T-helper 17 cell (primary cell): ENCODE measurements at regions not wholly inside any gene's neighbourhood (a gene's known extent, or its start where the extent isn't known, plus 50 kb on each side); places are given as distances from the start of the nearest gene placed in this dataset.
A peak's percentile ranks its signal among the peaks of the same experiment; 100 is the strongest.

Source experiments
- ATAC-seq: fragments of 150-1000 bp; cut with Tn5 transposase; 2 replicates; pipeline ENCODE4 v1.10.0; 2021; ENCODE audit warnings: mild to moderate bottlenecking, moderate library complexity
- DNase-seq, 3 donors: peaks; one replicate each; pipeline versions ENCODE4 v3.0.0 to v3.0.0-alpha.2; 2020 to 2021
- H3K9me3 ChIP-seq: one replicate; pipeline ENCODE4 v1.7.0; 2013; ENCODE audit warnings: low read length, mild to moderate bottlenecking; ENCODE audit not compliant: control insufficient read depth, poor library complexity, severe bottlenecking
- H3K27ac Mint-ChIP-seq: one replicate; pipeline ENCODE4 v1.8.0; 2022; ENCODE audit warnings: mild to moderate bottlenecking, moderate library complexity, mixed read lengths
- H3K27me3 Mint-ChIP-seq: one replicate; pipeline ENCODE4 v1.8.0; 2022; ENCODE audit warnings: mixed read lengths
- H3K36me3 Mint-ChIP-seq: one replicate; pipeline ENCODE4 v1.8.0; 2022; ENCODE audit warnings: low read depth, mixed read lengths
- H3K4me1 Mint-ChIP-seq: one replicate; pipeline ENCODE4 v1.8.0; 2022; ENCODE audit warnings: mild to moderate bottlenecking, mixed read lengths
- H3K4me3 Mint-ChIP-seq: one replicate; pipeline ENCODE4 v1.8.0; 2022; ENCODE audit warnings: mild to moderate bottlenecking, moderate library complexity, mixed read lengths

- DNase-seq (no peak), ATAC-seq (no peak)
- no peak overlapping the region for H3K4me3 Mint-ChIP-seq
- H3K9me3 ChIP-seq = no peaks in the 10 kb centered on the region
- H3K4me1 Mint-ChIP-seq = peaks cover 11% of the 10 kb centered on the region
- H3K36me3 Mint-ChIP-seq = no peaks in the 10 kb centered on the region
- H3K27ac Mint-ChIP-seq = no peak overlapping the region
- no peaks in the 10 kb centered on the region for H3K27me3 Mint-ChIP-seq
These were observed 81.9 kb upstream of the SPON1 start for GRCh38 chr11:13880634-13881033.

GRCh38 chr11:13881226-13881905, 81.2 kb upstream of the SPON1 start:
- DNase-seq (no peak), ATAC-seq (no peak)
- no peaks in the 10 kb centered on the region for H3K36me3 Mint-ChIP-seq
- peaks cover 11% of the 10 kb centered on the region for H3K4me1 Mint-ChIP-seq
- H3K27ac Mint-ChIP-seq = no peak overlapping the region
- H3K4me3 Mint-ChIP-seq = no peak overlapping the region
- no peaks in the 10 kb centered on the region for H3K9me3 ChIP-seq
- no peaks in the 10 kb centered on the region for H3K27me3 Mint-ChIP-seq

- H3K36me3 Mint-ChIP-seq = no peaks in the 10 kb centered on the region
- H3K4me3 Mint-ChIP-seq = no peak overlapping the region
- no peaks in the 10 kb centered on the region for H3K27me3 Mint-ChIP-seq
- no peak for ATAC-seq
- H3K27ac Mint-ChIP-seq = no peak overlapping the region
- no peak for DNase-seq
- H3K4me1 Mint-ChIP-seq = peaks cover 9% of the 10 kb centered on the region
- no peaks in the 10 kb centered on the region for H3K9me3 ChIP-seq
These were observed 79.5 kb upstream of the SPON1 start for GRCh38 chr11:13883042-13883441.

DNA sequence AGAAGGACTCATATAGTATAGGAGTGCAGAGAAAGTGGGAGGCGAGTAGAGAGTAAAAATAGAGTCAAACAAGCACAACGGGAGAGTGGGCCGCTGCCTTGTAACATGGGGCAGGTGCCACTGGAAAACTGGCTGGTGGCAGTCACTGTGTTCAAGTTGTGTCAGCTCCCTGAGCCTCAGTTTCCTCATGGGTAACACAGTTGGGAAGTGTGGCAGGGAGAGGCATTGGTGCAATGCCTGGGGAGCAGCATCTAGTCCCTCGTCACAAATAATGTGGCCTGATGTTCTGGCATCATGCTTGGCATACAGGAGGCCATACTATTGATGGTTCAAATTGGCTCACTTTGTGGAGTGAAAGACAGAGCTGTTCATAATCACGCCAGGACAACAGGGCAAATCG, 78.9 kb upstream of the SPON1 start:
- no peaks in the 10 kb centered on the region for H3K36me3 Mint-ChIP-seq
- H3K9me3 ChIP-seq = no peaks in the 10 kb centered on the region
- no peak for DNase-seq
- ATAC-seq = no peak
- no peak overlapping the region for H3K27ac Mint-ChIP-seq
- peaks cover 9% of the 10 kb centered on the region for H3K4me1 Mint-ChIP-seq
- no peaks in the 10 kb centered on the region for H3K27me3 Mint-ChIP-seq
- H3K4me3 Mint-ChIP-seq = no peak overlapping the region

DNA sequence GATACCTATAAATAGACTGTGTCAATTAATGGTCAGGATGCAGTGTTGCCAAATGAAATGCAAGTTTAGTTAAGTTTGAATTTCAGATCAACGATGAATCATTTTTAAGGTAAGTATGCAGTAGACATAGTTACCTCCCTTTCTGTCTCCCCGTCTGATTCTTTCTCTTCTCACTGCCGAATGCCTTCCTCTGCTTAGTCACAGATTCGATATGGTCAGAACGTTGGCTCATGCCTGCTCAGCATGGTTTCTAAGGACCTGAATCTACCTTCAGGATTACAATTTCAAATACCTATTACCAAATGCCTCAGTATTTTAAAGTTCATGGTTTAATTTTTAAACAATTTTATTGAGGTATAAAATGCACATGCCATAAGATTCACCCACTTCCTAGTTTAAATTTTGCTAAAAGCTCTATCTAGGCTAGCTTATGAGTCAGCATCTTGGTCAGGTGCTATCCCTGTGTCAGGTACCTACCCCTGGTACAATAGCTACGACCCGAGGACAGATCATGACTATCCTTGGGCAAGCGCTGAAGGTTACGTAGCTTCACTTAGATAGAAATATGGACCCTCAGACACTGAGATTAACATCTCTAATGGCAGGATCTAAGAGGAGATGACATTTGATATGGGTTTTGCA, 78.2 kb upstream of the SPON1 start:
- H3K36me3 Mint-ChIP-seq = no peaks in the 10 kb centered on the region
- no peak overlapping the region for H3K4me3 Mint-ChIP-seq
- peaks cover 9% of the 10 kb centered on the region for H3K4me1 Mint-ChIP-seq
- H3K27ac Mint-ChIP-seq = no peak overlapping the region
- no peaks in the 10 kb centered on the region for H3K27me3 Mint-ChIP-seq
- DNase-seq (no peak), ATAC-seq (no peak)
- H3K9me3 ChIP-seq = no peaks in the 10 kb centered on the region

- no peak overlapping the region for H3K4me3 Mint-ChIP-seq
- H3K4me1 Mint-ChIP-seq = peaks cover 9% of the 10 kb centered on the region
- no peaks in the 10 kb centered on the region for H3K36me3 Mint-ChIP-seq
- no peak overlapping the region for H3K27ac Mint-ChIP-seq
- no peaks in the 10 kb centered on the region for H3K9me3 ChIP-seq
- ATAC-seq = no peak
- DNase-seq = no peak
- H3K27me3 Mint-ChIP-seq = no peaks in the 10 kb centered on the region
These were observed 77.4 kb upstream of the SPON1 start for GRCh38 chr11:13885083-13885482.

DNA sequence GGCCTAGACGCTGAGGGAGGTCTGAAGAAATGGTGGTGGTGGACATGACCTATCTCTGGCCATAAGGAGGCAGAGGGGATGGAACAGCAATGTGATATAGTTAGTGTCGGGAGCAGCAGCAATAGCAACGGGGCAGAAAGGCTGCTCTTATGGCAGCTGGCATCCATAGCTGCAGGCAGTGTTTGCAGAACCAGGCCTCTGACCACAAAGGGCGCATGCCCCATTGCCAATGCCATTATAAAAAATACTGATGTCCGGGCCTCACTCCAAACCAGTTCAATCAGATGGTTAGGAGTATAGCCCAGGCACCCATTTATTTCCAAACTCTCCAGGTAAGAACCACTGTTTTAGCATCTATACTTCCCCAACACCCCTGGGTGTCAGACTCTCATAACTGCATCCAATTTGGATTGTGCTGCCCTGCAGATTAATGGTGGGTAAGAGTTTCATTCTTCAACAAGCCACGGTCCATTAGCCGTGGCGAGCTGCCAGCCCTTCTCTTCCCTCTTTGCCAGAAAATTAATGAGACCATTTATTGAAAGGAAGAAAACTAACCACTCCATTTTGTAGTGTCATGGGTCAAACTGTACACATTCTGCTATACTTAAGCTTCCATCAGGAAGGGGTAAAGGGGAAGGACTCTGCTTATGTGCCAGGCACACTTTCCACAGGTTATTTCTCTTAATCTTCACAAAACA, 72.8 kb upstream of the SPON1 start:
- no peak overlapping the region for H3K4me3 Mint-ChIP-seq

GRCh38 chr11:13891911-13892310, 70.6 kb upstream of the SPON1 start:
- Mint-ChIP-seq H3K27me3 (no peaks in the 10 kb centered on the region), H3K27ac (peak overlapping the region; percentile 45), H3K4me1 (peaks cover 7% of the 10 kb centered on the region)

More for the DNA sequence above, 72.8 kb upstream of the SPON1 start:
- Mint-ChIP-seq H3K27ac (no peak overlapping the region), H3K36me3 (no peaks in the 10 kb centered on the region), H3K4me1 (peaks cover 7% of the 10 kb centered on the region), H3K27me3 (no peaks in the 10 kb centered on the region)
- ATAC-seq (no peak), DNase-seq (no peak)
- H3K9me3 ChIP-seq = no peaks in the 10 kb centered on the region

GRCh38 chr11:13896175-13896980, 66.1 kb upstream of the SPON1 start:
- Mint-ChIP-seq H3K27ac (no peak overlapping the region), H3K4me1 (peaks cover 10% of the 10 kb centered on the region), H3K36me3 (peaks cover 3% of the 10 kb centered on the region), H3K4me3 (no peak overlapping the region), H3K27me3 (no peaks in the 10 kb centered on the region)
- ATAC-seq (no peak), DNase-seq (no peak)
- no peaks in the 10 kb centered on the region for H3K9me3 ChIP-seq

More at GRCh38 chr11:13891911-13892310, 70.6 kb upstream of the SPON1 start:
- no peak for DNase-seq
- Mint-ChIP-seq H3K4me3 (no peak overlapping the region), H3K36me3 (no peaks in the 10 kb centered on the region)
- no peak for ATAC-seq
- no peaks in the 10 kb centered on the region for H3K9me3 ChIP-seq

GRCh38 chr11:13896981-13897353, 65.6 kb upstream of the SPON1 start:
- Mint-ChIP-seq H3K36me3 (peaks cover 3% of the 10 kb centered on the region), H3K27ac (no peak overlapping the region), H3K4me3 (no peak overlapping the region), H3K27me3 (no peaks in the 10 kb centered on the region), H3K4me1 (peaks cover 7% of the 10 kb centered on the region)
- no peaks in the 10 kb centered on the region for H3K9me3 ChIP-seq
- ATAC-seq (no peak), DNase-seq (no peak)

DNA sequence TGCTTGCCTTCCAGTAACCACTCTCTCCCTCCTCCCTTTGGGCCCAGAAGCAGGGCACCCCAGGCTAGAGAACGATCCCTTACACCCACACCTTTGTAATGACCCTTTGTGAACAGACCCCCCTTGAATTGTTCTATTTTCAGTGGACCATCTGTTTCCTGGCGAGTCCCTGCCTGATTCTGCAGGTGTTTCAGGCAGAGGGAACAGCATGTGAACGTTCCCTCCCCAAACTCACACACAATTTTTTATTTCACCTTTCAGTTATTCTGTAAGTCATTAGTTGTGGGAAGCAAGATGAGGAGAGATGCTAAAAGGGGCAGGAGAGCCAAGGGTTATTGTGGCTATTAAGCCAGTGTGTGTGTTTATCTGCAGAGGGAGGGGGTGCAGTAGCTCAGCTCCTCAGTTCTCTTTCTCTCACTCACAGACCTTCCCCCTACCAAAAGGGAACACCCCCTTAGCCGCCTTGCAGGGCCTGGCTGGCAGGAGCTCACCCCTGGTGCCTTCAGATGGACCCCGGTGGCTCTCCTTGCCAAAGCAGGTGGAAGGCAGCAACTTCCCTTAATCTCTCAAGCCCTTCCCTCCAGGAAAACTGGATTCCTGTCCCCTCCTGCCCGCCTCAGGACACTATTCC, 64.8 kb upstream of the SPON1 start:
- H3K4me1 Mint-ChIP-seq = peaks cover 6% of the 10 kb centered on the region
- no peaks in the 10 kb centered on the region for H3K9me3 ChIP-seq
- H3K36me3 Mint-ChIP-seq = peaks cover 3% of the 10 kb centered on the region
- no peak overlapping the region for H3K4me3 Mint-ChIP-seq
- no peak for DNase-seq
- ATAC-seq = no peak
- H3K27ac Mint-ChIP-seq = no peak overlapping the region
- H3K27me3 Mint-ChIP-seq = no peaks in the 10 kb centered on the region

- Mint-ChIP-seq H3K27ac (no peak overlapping the region), H3K27me3 (no peaks in the 10 kb centered on the region), H3K4me1 (peaks cover 4% of the 10 kb centered on the region), H3K36me3 (peaks cover 3% of the 10 kb centered on the region), H3K4me3 (no peak overlapping the region)
- ATAC-seq (no peak), DNase-seq (no peak)
- no peaks in the 10 kb centered on the region for H3K9me3 ChIP-seq
These were observed 62.9 kb upstream of the SPON1 start for GRCh38 chr11:13899603-13900002.

GRCh38 chr11:13902523-13902922, 60.0 kb upstream of the SPON1 start:
- H3K4me3 Mint-ChIP-seq = no peak overlapping the region
- peaks cover 4% of the 10 kb centered on the region for H3K4me1 Mint-ChIP-seq
- peaks cover 3% of the 10 kb centered on the region for H3K36me3 Mint-ChIP-seq
- H3K9me3 ChIP-seq = no peaks in the 10 kb centered on the region
- H3K27me3 Mint-ChIP-seq = no peaks in the 10 kb centered on the region
- no peak for DNase-seq
- no peak overlapping the region for H3K27ac Mint-ChIP-seq
- ATAC-seq = no peak
